Transverse colon (tissue), 4 donors: ENCODE measurements at regions not wholly inside any gene's neighbourhood (a gene's known extent, or its start where the extent isn't known, plus 50 kb on each side); places are given as distances from the start of the nearest gene placed in this dataset.

Experiments
- CTCF ChIP-seq, 5 experiments: fragments of 200-600 bp in 3 of 5; fragments of 450-650 bp in 2 of 5; sonication (generic) in 3 of 5; IDR thresholded peaks; 1 replicate in 2 of 5; 2 replicates in 3 of 5; pipeline ENCODE4 v1.5.1; 2016 to 2017; ENCODE audit warnings: antibody characterized with exemption in 5 of 5, inconsistent platforms in 3 of 5, mild to moderate bottlenecking in 2 of 5, moderate library complexity in 1 of 5
- POLR2A ChIP-seq: fragments of 450-650 bp; IDR thresholded peaks from one replicate; pipeline ENCODE4 v1.6.1; 2016; ENCODE audit warnings: antibody characterized with exemption, mild to moderate bottlenecking, moderate library complexity
- POLR2AphosphoS5 ChIP-seq, 3 donors: sonication (generic); formaldehyde crosslinking; IDR thresholded peaks; one replicate each; pipeline ENCODE4 v1.6.1; 2016; ENCODE audit warnings: antibody characterized with exemption in 3 of 3

GRCh38 chr2:39922679-39923405, 143.8 kb upstream of the THUMPD2 start:
- TF ChIP-seq POLR2A: no peak
- no peak for TF ChIP-seq CTCF (IDR thresholded peaks at IDR 0.05)
- TF ChIP-seq POLR2AphosphoS5 (IDR thresholded peaks at IDR 0.05): no peak
